Right ventricle myocardium superior (tissue), 1 donor: ENCODE measurements at regions not wholly inside any gene's neighbourhood (a gene's known extent, or its start where the extent isn't known, plus 50 kb on each side); places are given as distances from the start of the nearest gene placed in this dataset.

ENCODE experiments used
- ATAC-seq: fragments of 200-7000 bp; cut with Tn5 transposase; one replicate; pipeline ENCODE4 v1.9.1; 2020; ENCODE audit warnings: mild to moderate bottlenecking; ENCODE audit not compliant: poor library complexity
- DNase-seq: peaks from one replicate; pipeline ENCODE4 v3.0.0-alpha.2; 2020
- intact Hi-C: fragments of 100-400 bp; cut with DNase I; formaldehyde crosslinking; loops from one replicate; pipeline ENCODE4 v1.11.2; 2022
- donor health status: DM: no; HTN: yes; CAD: no; lungs with severe emphysema.

DNA sequence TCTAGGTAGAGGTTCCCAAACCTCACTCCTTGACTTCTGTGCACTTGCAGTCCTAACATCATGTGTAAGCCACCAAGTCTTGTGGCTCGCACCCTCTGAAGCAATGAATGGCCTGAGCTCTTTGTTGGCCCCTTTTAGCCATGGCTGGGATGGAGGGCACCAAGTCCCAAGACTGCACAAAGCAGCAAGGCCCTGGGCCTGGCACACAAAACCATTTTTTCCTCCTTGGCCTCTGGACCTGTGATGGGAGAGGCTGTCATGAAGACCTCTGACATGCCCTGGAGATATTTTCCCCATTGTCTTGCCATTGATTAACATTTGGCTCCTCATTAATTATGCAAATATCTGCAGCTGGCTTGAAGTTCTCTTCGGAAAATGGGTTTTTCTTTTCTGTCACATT lies 60.3 kb upstream of the MALRD1 start:
- ATAC-seq (no peak), DNase-seq (no peak)
- intact Hi-C loops: no loop called here
